ENCODE measurements at regions not wholly inside any gene's neighbourhood (a gene's known extent, or its start where the extent isn't known, plus 50 kb on each side); places are given as distances from the start of the nearest gene placed in this dataset.

DNA sequence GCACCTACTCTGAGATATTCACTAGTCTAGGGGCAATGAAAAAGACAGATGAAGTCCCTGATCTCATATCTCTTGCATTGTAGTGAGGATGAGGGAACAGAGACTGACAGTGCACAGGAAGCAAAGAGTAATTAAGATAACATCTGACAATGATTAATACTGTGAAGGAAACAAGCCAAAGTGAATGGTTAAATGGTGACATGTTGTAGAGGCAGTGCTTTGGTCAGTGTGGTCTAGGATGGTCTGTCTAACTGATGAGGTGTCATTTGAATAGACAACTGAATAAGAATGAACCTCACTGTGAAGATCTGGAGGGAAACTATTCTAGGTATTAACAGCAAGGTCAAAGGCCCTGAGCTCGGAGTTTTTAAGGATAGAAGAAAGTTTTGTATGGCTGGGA, 333.3 kb upstream of the GRIA1 start:
- TF ChIP-seq, protein P1, sequence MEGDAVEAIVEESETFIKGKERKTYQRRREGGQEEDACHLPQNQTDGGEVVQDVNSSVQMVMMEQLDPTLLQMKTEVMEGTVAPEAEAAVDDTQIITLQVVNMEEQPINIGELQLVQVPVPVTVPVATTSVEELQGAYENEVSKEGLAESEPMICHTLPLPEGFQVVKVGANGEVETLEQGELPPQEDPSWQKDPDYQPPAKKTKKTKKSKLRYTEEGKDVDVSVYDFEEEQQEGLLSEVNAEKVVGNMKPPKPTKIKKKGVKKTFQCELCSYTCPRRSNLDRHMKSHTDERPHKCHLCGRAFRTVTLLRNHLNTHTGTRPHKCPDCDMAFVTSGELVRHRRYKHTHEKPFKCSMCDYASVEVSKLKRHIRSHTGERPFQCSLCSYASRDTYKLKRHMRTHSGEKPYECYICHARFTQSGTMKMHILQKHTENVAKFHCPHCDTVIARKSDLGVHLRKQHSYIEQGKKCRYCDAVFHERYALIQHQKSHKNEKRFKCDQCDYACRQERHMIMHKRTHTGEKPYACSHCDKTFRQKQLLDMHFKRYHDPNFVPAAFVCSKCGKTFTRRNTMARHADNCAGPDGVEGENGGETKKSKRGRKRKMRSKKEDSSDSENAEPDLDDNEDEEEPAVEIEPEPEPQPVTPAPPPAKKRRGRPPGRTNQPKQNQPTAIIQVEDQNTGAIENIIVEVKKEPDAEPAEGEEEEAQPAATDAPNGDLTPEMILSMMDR (IDR thresholded peaks at IDR 0.05), result no peak
- TF ChIP-seq POLR2AphosphoS5 (IDR thresholded peaks at IDR 0.05), result no peak
- no peak for TF ChIP-seq POLR2A (IDR thresholded peaks at IDR 0.05)

All from upper lobe of left lung (tissue), 4 donors.